HG03196 (cell line): ENCODE measurements at regions not wholly inside any gene's neighbourhood (a gene's known extent, or its start where the extent isn't known, plus 50 kb on each side); places are given as distances from the start of the nearest gene placed in this dataset.
A peak's percentile ranks its signal among the peaks of the same experiment; 100 is the strongest.
"Not testable (repeated sequence)": the region's sequence is repeated elsewhere in the genome, so short reads cannot be mapped to it uniquely, and the experiment has no call there.

Experiments used
- ATAC-seq: cut with Tn5 transposase; IDR thresholded peaks from one replicate; pipeline ENCODE4 v1.9.1; 2021; ENCODE audit not compliant: unreplicated experiment

DNA sequence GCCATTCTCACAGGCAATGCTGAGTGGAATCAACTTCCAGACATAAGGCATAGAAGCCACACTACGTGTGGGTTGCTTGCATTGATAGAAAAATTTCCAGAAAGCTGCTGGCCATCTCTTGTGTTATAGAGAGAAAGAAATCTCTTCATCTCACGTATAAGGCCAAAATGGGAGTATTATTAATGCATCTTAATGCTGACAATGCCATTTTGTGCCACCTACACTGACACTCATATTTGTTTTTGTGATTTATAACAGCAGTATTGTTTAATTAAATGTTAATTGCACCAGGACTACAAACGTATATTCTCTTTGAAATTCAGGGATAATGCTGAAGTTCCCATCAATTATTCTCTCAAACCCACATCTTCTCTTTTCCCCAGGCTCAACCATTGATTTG, 56.1 kb upstream of the TMEM132D start:
- no peak for ATAC-seq

GRCh38 chr12:129961091-129961490, 57.3 kb upstream of the TMEM132D start:
- no peak for ATAC-seq

DNA sequence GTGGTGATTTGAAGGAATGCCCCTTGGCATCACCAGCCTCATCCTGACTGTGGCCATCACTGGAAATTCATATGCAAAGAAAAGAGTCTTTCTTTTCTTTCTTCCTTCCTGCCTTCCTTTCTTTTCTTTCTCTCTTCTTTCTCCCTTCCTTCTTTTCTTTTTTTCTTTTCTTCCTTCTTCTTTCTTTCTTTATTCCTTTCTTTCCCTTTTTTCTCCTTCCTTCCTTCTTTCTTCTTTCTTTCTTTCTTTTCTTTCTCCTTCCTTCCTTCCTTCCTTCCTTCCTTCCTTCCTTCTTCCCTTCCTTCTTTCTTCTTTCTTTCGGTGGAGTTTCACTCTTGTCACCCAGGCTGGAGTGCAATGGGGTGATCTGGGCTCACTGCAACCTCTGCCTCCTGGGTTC, 58.0 kb upstream of the TMEM132D start:
- ATAC-seq, result no peak

- no peak for ATAC-seq
Observed at GRCh38 chr12:129964300-129964699, 60.5 kb upstream of the TMEM132D start.

DNA sequence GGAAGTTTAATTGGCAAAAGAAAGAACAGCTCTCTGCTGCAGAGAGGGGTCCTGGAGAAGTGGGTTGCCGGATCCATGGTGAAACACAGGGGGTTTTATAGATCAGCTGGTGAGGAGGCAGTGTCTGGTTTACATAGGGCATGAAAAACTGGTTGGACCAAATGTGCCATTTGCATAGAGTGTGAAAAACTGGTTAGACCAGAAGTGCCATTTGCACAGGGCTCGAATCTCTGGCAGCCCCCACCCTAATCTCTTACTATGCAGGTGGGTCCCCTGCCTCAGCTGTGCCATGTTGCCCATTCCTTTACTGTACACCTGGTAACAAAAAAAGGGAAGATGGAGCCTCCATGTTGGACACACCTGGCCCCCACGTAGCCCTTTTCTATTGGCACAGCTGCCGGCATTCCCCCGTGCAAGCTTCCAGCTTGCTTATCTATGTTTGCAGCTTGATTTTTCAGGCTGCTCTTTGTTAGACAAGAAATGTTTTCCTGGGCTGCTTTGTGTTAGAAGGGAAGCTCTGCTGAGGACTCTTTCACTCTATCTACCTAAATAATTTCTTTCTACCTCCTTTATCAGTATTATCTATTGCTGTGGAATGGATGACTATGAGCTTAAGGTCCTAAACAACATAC, 61.1 kb upstream of the TMEM132D start:
- ATAC-seq, result no peak

DNA sequence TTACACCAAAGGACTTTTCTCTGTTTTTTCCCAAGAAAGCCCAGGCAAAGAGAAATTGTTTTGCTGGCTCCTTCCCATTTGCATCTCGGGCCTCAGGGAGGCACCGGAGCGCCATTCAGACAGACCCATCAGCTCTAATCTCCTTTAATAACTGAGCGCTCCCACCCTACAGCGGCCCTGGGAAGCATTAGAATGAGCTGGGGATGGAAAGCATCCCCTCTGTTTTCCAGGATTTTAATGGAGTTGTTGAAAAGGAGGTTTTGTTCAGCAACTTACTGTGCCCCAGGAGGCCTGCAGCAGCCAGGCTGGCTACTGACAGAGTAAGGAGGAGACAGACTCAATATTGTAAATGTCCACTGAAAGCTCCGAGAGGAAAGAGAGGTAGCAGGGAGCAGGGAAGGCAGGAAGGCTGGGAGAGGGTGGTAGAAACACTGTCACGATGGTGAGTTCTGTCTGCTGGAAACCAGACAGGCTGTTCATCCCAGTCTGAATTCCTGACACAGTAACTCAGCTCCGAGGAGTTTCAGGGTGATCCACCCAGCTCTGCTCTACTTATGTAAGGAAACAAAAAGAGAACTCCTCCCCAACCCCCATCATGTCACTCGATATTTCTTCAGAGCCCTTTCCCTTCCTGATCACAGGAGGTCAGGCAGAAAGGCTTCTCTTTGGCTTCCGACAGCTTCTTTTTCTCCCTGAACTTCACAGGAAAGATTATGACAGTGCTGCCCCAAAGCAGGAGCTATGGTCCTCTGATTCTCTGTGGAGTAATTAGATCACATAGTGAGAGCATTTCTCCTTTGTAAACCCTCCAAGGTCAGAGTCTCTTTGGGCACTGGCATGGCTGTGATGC, 62.5 kb upstream of the TMEM132D start:
- no peak for ATAC-seq

DNA sequence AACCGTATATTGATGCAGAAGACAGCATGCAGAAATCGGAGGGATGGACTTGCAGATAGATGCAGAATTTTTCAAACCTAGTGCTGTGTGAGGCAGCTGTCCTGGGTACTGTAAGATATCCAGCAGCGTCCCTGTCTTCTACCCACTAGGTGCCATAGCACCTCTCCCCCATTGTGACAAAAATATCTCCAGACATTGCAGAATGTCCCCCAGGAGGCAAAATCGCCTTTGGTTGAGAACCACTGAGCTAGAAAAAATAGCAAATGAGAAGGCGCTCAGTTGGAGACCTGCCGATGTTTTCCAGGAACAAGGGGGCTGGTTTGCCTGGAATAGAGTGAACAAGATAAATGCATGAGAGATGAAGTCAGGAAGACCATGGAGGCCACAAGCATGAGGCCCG, 67.9 kb upstream of the TMEM132D start:
- no peak for ATAC-seq

- ATAC-seq, result no peak
Observed at GRCh38 chr12:129973236-129973961, 69.6 kb upstream of the TMEM132D start.

DNA sequence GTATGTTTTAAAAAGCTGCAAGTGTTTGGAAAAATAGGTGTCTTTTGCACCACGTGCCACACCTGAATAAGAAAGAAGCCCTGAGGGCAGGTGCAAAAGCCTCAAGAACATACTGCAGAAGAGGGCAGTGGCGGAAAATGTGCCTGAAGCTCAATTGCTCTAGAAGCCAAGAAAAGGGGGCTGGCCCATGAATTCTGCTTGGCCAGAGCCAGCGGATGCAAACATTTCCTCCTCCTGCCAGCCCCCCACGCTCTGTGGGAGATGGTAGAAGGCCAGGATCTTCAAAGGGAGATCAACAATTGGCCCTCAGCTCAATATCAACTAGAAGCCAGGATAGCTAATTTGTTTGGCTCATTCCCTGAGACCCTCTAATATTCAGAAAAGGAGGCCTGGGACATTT, 80.3 kb upstream of the TMEM132D start:
- no peak for ATAC-seq

DNA sequence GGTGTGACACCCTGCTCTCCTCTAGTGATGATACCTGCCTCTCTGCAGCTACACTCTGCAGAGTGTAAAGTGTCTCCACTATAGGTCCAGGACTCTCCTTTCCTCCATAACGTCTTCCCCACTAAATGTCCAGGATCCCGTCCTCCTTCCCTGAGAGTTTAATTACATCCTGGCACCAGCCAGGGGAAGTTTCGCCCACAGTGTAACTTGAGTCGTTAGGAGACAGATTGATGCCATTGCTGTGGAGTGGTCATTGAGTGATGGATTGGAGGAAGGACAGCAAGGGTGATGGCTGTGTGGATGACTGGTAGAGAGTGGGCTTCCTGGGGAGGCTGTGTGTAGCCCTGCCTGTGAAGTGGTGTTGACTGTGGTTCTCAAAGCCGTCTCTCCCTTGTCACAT, 84.0 kb upstream of the TMEM132D start:
- ATAC-seq, result no peak

GRCh38 chr12:129994634-129995033, 90.8 kb upstream of the TMEM132D start:
- ATAC-seq, result no peak

- ATAC-seq, result no peak
Observed at GRCh38 chr12:129997239-129997638, 93.4 kb upstream of the TMEM132D start.

DNA sequence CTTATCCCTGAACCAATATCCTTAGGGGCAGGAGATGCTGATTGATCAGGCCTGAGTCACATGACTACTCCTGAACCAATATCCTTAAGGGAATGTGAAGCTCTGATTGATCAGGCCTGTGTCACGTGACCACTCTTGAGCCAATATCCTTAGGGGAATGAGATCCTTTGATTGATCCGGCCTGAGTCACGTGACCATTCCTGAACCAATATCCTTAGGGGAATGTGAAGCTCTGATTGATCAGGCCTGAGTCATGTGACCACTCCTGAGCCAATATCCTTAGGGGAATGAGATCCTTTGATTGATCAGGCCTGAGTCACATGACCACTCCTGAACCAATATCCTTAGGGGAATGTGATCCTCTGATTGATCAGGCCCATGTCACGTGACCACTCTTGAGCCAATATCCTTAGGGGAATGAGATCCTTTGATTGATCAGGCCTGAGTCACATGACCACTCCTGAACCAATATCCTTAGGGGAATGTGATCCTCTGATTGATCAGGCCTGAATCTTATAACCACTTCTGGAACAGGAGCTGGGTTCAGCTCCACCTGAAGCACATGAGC, 100.6 kb upstream of the TMEM132D start:
- ATAC-seq, result not testable (repeated sequence)

DNA sequence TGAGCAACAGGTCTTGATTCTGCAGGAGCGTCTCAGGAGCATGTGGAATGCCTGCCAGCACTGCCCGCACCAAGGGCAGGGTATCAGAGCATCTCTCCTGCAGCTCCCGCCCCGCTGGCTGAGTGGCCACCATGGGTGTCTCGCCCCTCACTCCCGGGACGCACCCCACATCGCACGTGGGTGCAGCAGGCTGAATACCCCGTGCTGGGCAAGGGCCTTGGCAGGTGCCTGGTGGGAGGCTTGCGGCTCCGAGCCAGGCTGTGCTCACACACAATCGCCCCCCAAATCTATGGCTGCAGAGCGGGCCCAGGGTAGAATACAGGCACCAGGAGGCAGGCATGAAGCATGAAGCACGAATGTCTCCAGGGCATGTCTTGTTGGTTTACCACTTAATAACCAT, 103.9 kb upstream of the TMEM132D start:
- ATAC-seq, result no peak

DNA sequence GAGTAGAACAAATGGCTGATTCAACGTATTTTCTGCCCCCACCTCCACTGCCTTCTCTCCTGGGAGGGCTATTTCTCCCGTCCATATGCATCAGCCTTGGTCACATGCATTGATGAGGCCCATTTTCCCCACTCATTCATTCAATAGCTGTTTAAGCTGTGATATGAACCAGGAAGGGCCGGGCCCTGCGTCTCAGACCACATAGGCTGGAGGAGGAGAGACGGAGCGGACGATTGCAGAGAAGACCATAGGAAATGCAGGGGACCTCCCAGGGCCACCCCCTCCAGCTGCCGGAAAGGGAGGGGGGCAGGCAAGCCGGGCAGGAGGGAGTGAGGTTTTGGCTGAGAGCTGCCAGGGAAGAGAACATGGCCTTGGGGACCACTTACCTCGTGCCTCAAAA, 104.4 kb upstream of the TMEM132D start:
- ATAC-seq, result no peak

- ATAC-seq, result no peak
Observed at GRCh38 chr12:130009961-130010360, 106.1 kb upstream of the TMEM132D start.

DNA sequence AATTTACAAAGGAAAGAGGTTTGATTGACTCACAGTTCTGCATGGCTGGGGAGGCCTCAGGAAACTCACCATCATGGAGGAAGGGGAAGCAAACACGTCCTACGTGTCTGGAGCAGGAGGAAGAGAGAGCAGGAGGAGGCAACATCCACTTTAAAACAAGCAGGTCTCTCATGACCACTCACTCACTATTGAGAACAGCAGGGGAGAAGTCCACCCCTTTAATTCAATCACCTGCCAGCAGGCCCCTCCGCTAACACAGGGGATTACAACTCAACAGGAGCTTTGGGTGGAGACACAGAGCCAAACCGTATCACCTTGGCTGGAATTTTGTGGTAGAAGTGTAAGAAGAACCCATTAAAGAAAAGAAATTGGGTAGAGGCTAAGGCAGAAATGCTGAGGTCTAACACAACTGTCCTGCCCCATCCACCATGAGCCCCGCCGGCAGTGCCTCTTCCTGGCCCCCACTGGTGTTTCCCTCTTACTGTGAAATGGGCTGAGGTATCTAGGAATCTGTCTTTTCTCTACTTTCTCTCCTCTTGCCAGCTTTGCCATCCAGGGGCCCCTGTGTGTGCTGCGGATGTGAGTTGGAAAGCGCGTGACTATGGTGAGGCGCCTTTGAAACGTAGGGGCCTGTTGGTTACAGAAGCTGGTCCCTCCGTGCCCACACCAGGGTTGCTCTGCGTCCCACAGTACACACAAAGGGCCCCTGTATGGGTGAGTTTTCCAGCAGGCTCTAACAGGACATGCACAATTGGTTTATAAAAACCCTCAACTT, 108.0 kb upstream of the TMEM132D start:
- no peak for ATAC-seq

- peak; percentile 69 for ATAC-seq
Observed at GRCh38 chr12:130013771-130014484, 110.1 kb upstream of the TMEM132D start.

DNA sequence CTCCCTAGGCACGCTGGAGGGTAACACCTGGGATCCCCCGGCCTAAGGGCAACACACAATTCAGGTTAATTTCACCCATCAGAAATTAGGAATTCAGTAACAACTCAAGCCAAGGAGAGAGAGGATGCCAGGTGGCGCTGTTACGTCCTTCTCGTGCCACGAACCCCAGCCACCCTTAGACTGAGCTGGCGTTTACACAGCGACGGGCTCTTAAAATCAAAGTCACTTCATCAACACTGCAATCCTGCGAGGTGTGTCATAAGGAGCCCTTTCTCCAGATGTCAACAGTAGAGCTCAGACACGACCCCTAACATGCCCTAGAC, 110.6 kb upstream of the TMEM132D start:
- ATAC-seq, result no peak

DNA sequence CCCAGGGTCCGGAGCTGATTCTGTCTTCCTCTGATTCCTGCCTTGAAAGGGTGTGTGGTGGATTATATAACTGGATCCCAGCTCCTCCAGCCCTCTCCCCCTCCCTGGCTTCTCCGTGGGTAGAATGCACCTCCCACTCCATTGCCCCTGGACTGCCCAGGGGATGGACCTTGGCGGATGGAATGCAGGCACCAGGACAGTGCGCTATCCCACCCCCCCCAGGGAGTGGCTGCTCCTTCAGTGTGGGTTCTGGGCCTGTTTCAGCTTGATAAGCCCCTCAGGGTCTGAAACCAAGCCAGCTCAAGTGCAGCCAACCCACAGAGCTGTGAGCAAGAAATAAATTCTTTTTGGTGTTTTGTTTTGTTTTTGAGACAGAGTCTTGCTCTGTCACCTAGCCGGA, 112.4 kb upstream of the TMEM132D start:
- no peak for ATAC-seq
